ENCODE measurements at regions not wholly inside any gene's neighbourhood (a gene's known extent, or its start where the extent isn't known, plus 50 kb on each side); places are given as distances from the start of the nearest gene placed in this dataset.

- no peak for TF ChIP-seq CTCF (IDR thresholded peaks at IDR 0.05)
- no peak for TF ChIP-seq POLR2A (IDR thresholded peaks at IDR 0.05)
Measured at GRCh38 chr21:34017039-34017961, 56.1 kb upstream of the MRPS6 start.
